ENCODE measurements at regions not wholly inside any gene's neighbourhood (a gene's known extent, or its start where the extent isn't known, plus 50 kb on each side); places are given as distances from the start of the nearest gene placed in this dataset.
A peak's percentile ranks its signal among the peaks of the same experiment; 100 is the strongest.

DNA sequence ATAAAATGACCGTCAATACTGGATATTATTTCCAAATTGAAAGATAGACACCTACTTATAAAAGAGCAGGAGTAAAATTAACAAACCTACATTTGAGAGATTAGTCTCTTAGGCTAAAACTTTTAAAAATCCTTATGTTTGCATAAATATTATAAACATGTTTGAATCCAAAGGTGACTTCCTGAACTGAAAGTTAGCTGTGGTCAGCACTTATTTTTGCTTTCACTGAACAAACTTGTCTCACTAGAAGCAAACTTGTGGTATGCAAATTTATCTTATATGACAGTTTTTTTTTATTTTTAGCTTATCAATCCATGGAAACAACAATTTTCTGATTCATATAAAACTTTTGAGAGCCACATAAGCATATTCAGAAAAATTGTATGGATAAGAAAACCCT lies 502.6 kb upstream of the COX7C start:
- ATAC-seq (no peak), DNase-seq (ENCODE audit: low spot score) (no peak), FAIRE-seq (no peak)
- TF ChIP-seq MAFF (IDR thresholded peaks at IDR 0.05; ENCODE audit: low read depth, low read length), result peak; percentile 57
- TF ChIP-seq ZNF282 (IDR thresholded peaks at IDR 0.05; ENCODE audit: partially characterized antibody), result no peak
- TF ChIP-seq ZNF441 (CRISPR knock-in tag; IDR thresholded peaks at IDR 0.05; ENCODE audit: borderline replicate concordance), result no peak
- peak; percentile 36 to 71 for TF ChIP-seq MAFK (conservative IDR thresholded peaks at IDR 0.05 in 1 of 2, IDR thresholded peaks at IDR 0.05 in 1 of 2; ENCODE audit: low read length in 2 of 2)
- no peak for TF ChIP-seq FOXO4 (CRISPR knock-in tag; conservative IDR thresholded peaks at IDR 0.05)
- TF ChIP-seq ZBTB42 (CRISPR knock-in tag; IDR thresholded peaks at IDR 0.05), result no peak
- no peak for TF ChIP-seq ZBTB25 (CRISPR knock-in tag; IDR thresholded peaks at IDR 0.05)
- no peak for TF ChIP-seq PTBP1 (IDR thresholded peaks at IDR 0.05; ENCODE audit: low read depth, low read length, poor library complexity, severe bottlenecking)
- TF ChIP-seq HNRNPK (IDR thresholded peaks at IDR 0.05; ENCODE audit: low read depth, low read length, poor library complexity, severe bottlenecking), result no peak
- 0% methylated on average over 1 of the region's 1 CpG for WGBS (ENCODE audit: low lambda C conversion rate)
- H4K20me1 ChIP-seq (ENCODE audit: insufficient read depth, low read length), result no peaks in the 10 kb centered on the region
- BruUV-seq (replicated peaks), result no TSS peak
- no peaks in the 10 kb centered on the region for H3K79me2 ChIP-seq (ENCODE audit: insufficient read depth, low read length)
- no peaks in the 10 kb centered on the region for H3K36me3 ChIP-seq (replicated peaks in 1 of 2; ENCODE audit: control insufficient read depth in 1 of 2, insufficient read depth in 2 of 2, low read length in 2 of 2)
- H3K27me3 ChIP-seq (ENCODE audit: control insufficient read depth in 1 of 2, insufficient read depth in 2 of 2, low read length in 2 of 2), result no peaks in the 10 kb centered on the region; a peak in 1 of 5 replicates
- in situ Hi-C loops (cut with HindIII; ENCODE audit: extremely low pct_ligation_motif_present, low pct_unique_long_range_greater_than_20kb), result no loop called here
- H3K4me3 ChIP-seq (replicated peaks in 1 of 3; ENCODE audit: insufficient read depth in 1 of 3, low read depth in 2 of 3, low read length in 3 of 3), result no peak overlapping the region
- no peak overlapping the region for H2AFZ ChIP-seq (ENCODE audit: low read length)
- ChIA-PET POLR2A (no interaction called here), CTCF (ENCODE audit: low intra/inter-chr PET ratio, low total read pairs) (no interaction called here)
- no peaks in the 10 kb centered on the region for H3K9me3 ChIP-seq (ENCODE audit: low read length)
- intact Hi-C loops (cut with micrococcal nuclease; ENCODE audit: unreplicated experiment), result no loop called here
- no peak overlapping the region for H3K4me2 ChIP-seq (ENCODE audit: low read depth, low read length)
- H3K9ac ChIP-seq (ENCODE audit: insufficient read depth, low read depth, low read length), result no peak overlapping the region
- H3K27ac ChIP-seq (ENCODE audit: extremely low read length, insufficient read depth, low read length), result no peak overlapping the region
- no peaks in the 10 kb centered on the region for H3K4me1 ChIP-seq (ENCODE audit: insufficient read depth, low read length)

Data from HepG2 (cell line).